ENCODE measurements at regions not wholly inside any gene's neighbourhood (a gene's known extent, or its start where the extent isn't known, plus 50 kb on each side); places are given as distances from the start of the nearest gene placed in this dataset.

- no peaks in the 10 kb centered on the region for H3K27me3 ChIP-seq (ENCODE audit: insufficient read depth, insufficient read length)
- no peak overlapping the region for H3K4me3 ChIP-seq (ENCODE audit: insufficient read length, low read depth)
- TF ChIP-seq YY1 (IDR thresholded peaks at IDR 0.05; ENCODE audit: insufficient read depth, insufficient read length) (no peak), SUZ12 (IDR thresholded peaks at IDR 0.05; ENCODE audit: extremely low read depth, insufficient read depth, insufficient read length) (no peak), ZNF274 (IDR thresholded peaks at IDR 0.05; ENCODE audit: low read depth, low read length) (no peak)
- H3K9me3 ChIP-seq (ENCODE audit: insufficient read depth, low read length) = no peaks in the 10 kb centered on the region
- no peaks in the 10 kb centered on the region for H3K36me3 ChIP-seq (ENCODE audit: insufficient read depth, insufficient read length, low read length)
- no peak overlapping the region for H3K9ac ChIP-seq (ENCODE audit: insufficient read length, low read depth)
- no peak for DNase-seq (ENCODE audit: low read depth, low spot score)
- H3K4me1 ChIP-seq (ENCODE audit: insufficient read depth, insufficient read length) = no peaks in the 10 kb centered on the region
Observed at GRCh38 chr5:89283728-89284493, 400.9 kb upstream of the MEF2C start.

DNA sequence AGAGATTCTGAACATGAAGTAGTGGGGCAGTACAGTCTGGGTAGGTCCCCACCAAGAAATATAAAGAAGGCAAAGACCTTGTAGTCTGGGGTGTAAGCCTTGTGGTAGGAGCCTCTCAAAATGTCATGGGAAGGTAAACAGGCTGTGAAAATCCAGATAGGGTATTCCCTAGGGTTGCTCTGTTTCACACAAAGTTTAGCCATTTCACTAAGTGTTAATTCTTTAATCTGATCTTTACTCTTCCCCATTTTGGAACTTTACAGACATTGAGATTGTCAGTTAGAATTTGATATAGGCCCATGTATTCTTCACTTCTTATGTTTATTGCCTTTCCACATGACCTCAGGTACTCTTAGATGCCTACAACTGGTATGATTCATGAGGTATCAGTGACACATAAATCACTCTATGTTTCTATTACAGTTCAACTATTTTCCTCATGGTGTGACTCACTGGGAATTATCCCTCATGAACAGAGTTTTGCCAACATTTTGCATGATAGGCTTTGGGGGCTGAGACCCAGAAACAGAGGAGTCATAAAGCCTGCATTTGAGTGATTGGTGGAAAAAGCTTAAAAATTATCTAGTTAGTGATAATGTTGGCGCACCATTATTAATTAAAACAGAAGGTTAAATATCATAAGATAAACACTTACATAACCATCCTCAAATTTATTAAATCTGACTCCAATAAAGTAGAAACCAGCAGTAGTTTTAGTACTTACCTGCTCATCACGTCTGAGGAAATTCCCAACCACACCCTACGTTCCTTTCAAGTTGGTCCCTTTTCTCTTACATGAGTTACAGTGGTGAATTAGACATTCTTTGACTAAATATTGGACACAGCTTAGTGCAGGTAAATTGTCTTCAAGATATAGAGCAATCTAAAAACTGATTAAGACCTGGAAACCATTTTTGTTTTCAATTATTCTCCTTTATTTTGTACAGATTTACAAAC, 399.8 kb upstream of the MEF2C start:
- DNase-seq (ENCODE audit: low read depth, low spot score) = no peak
- H3K9me3 ChIP-seq (ENCODE audit: insufficient read depth, low read length) = no peaks in the 10 kb centered on the region
- no peaks in the 10 kb centered on the region for H3K36me3 ChIP-seq (ENCODE audit: insufficient read depth, insufficient read length, low read length)
- no peak for TF ChIP-seq ZNF274 (IDR thresholded peaks at IDR 0.05; ENCODE audit: low read depth, low read length)
- no peak for TF ChIP-seq YY1 (IDR thresholded peaks at IDR 0.05; ENCODE audit: insufficient read depth, insufficient read length)
- TF ChIP-seq SUZ12 (IDR thresholded peaks at IDR 0.05; ENCODE audit: extremely low read depth, insufficient read depth, insufficient read length) = no peak
- no peak overlapping the region for H3K9ac ChIP-seq (ENCODE audit: insufficient read length, low read depth)
- H3K27me3 ChIP-seq (ENCODE audit: insufficient read depth, insufficient read length) = no peaks in the 10 kb centered on the region
- H3K4me3 ChIP-seq (ENCODE audit: insufficient read length, low read depth) = no peak overlapping the region
- H3K4me1 ChIP-seq (ENCODE audit: insufficient read depth, insufficient read length) = no peaks in the 10 kb centered on the region

GRCh38 chr5:89281766-89282553, 399.0 kb upstream of the MEF2C start:
- Histone ChIP-seq H3K27me3 (ENCODE audit: insufficient read depth, insufficient read length) (no peaks in the 10 kb centered on the region), H3K9ac (ENCODE audit: insufficient read length, low read depth) (no peak overlapping the region), H3K9me3 (ENCODE audit: insufficient read depth, low read length) (no peaks in the 10 kb centered on the region), H3K4me1 (ENCODE audit: insufficient read depth, insufficient read length) (no peaks in the 10 kb centered on the region), H3K36me3 (ENCODE audit: insufficient read depth, insufficient read length, low read length) (no peaks in the 10 kb centered on the region), H3K4me3 (ENCODE audit: insufficient read length, low read depth) (no peak overlapping the region)
- TF ChIP-seq ZNF274 (IDR thresholded peaks at IDR 0.05; ENCODE audit: low read depth, low read length) (no peak), YY1 (IDR thresholded peaks at IDR 0.05; ENCODE audit: insufficient read depth, insufficient read length) (no peak), SUZ12 (IDR thresholded peaks at IDR 0.05; ENCODE audit: extremely low read depth, insufficient read depth, insufficient read length) (no peak)
- DNase-seq (ENCODE audit: low read depth, low spot score) = no peak

GRCh38 chr5:89281211-89281610, 398.2 kb upstream of the MEF2C start:
- no peaks in the 10 kb centered on the region for H3K9me3 ChIP-seq (ENCODE audit: insufficient read depth, low read length)
- no peak for DNase-seq (ENCODE audit: low read depth, low spot score)
- H3K9ac ChIP-seq (ENCODE audit: insufficient read length, low read depth) = no peak overlapping the region
- H3K4me3 ChIP-seq (ENCODE audit: insufficient read length, low read depth) = no peak overlapping the region
- no peaks in the 10 kb centered on the region for H3K27me3 ChIP-seq (ENCODE audit: insufficient read depth, insufficient read length)
- H3K4me1 ChIP-seq (ENCODE audit: insufficient read depth, insufficient read length) = no peaks in the 10 kb centered on the region
- TF ChIP-seq SUZ12 (IDR thresholded peaks at IDR 0.05; ENCODE audit: extremely low read depth, insufficient read depth, insufficient read length) (no peak), ZNF274 (IDR thresholded peaks at IDR 0.05; ENCODE audit: low read depth, low read length) (no peak), YY1 (IDR thresholded peaks at IDR 0.05; ENCODE audit: insufficient read depth, insufficient read length) (no peak)
- no peaks in the 10 kb centered on the region for H3K36me3 ChIP-seq (ENCODE audit: insufficient read depth, insufficient read length, low read length)

DNA sequence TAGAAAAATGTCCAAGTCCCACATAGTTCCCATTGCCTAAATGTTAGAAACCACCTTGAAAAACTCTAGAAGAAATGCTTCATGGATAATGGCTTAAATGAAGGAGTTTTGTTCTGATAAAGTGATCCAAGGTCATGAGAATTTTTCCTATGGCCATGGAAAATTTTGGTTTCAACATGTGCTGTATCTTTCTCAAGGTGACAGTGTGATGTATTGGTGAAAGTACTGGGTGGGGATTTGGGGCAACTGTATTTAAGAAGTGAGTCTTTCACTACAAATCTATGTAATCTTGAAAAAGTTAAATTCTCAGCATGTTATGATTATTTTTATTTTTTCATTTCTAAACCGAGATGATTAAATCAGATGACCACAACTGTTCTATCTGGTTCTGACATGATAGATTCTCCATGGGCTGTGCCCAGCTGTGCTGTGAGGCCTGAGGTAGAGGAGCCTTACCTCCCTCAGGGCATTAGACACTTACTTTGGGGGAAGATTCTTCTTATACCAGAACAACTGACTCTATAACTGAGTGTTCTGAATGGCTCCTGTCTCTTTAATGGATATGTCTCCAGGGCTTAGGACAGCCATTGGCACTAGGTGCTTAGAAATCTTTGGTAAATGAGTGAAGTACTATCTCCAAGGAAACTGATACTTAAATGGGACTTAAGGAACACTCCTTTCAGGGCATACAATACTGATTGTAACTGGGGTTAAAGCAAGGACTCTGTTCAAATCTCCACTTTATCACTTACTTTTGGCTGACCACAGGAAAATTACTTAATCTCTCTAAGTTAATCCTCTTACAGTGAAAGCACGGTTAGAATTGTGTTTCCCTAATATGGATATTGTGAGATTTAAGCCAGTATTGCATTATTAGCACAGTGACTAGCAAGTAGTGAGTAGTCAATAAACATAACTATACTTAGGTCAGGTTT, 397.4 kb upstream of the MEF2C start:
- DNase-seq (ENCODE audit: low read depth, low spot score) = no peak
- no peaks in the 10 kb centered on the region for H3K36me3 ChIP-seq (ENCODE audit: insufficient read depth, insufficient read length, low read length)
- no peaks in the 10 kb centered on the region for H3K27me3 ChIP-seq (ENCODE audit: insufficient read depth, insufficient read length)
- TF ChIP-seq ZNF274 (IDR thresholded peaks at IDR 0.05; ENCODE audit: low read depth, low read length) (no peak), YY1 (IDR thresholded peaks at IDR 0.05; ENCODE audit: insufficient read depth, insufficient read length) (no peak), SUZ12 (IDR thresholded peaks at IDR 0.05; ENCODE audit: extremely low read depth, insufficient read depth, insufficient read length) (no peak)
- H3K9me3 ChIP-seq (ENCODE audit: insufficient read depth, low read length) = no peaks in the 10 kb centered on the region
- no peak overlapping the region for H3K9ac ChIP-seq (ENCODE audit: insufficient read length, low read depth)
- no peaks in the 10 kb centered on the region for H3K4me1 ChIP-seq (ENCODE audit: insufficient read depth, insufficient read length)
- H3K4me3 ChIP-seq (ENCODE audit: insufficient read length, low read depth) = no peak overlapping the region

DNA sequence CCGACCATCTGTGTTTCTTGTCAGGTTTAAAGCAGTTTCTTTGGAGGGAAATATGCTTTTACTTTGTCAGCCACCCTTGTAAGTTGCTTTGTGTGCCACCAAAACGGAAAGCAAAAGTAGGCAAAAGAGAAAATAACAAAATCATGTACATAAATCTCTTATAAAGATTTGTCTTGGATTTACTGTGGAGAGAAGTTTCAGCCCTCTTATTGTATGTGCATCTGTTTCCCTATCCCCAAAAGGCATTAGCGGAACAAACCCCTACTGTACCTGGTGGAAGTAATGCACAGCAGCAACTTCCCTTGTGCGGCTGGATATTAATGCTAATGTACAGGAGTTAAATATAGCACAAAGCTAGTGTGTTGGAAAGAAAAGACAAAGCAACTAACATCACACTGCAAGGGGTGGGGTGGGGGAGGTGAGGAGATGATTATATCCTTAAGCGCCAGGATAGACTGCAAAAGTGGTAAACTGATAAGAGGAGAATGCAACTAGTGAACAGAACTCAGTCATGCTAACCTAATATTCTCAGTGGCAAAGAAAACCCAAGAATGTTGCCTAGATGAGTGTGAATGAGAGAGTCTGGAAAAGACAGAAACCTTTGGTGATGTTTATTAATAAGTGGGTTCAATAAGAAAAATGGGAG, 396.5 kb upstream of the MEF2C start:
- DNase-seq (ENCODE audit: low read depth, low spot score) = no peak
- H3K36me3 ChIP-seq (ENCODE audit: insufficient read depth, insufficient read length, low read length) = no peaks in the 10 kb centered on the region
- no peak overlapping the region for H3K4me3 ChIP-seq (ENCODE audit: insufficient read length, low read depth)
- H3K9ac ChIP-seq (ENCODE audit: insufficient read length, low read depth) = no peak overlapping the region
- no peaks in the 10 kb centered on the region for H3K4me1 ChIP-seq (ENCODE audit: insufficient read depth, insufficient read length)
- no peaks in the 10 kb centered on the region for H3K27me3 ChIP-seq (ENCODE audit: insufficient read depth, insufficient read length)
- H3K9me3 ChIP-seq (ENCODE audit: insufficient read depth, low read length) = no peaks in the 10 kb centered on the region
- TF ChIP-seq ZNF274 (IDR thresholded peaks at IDR 0.05; ENCODE audit: low read depth, low read length) (no peak), SUZ12 (IDR thresholded peaks at IDR 0.05; ENCODE audit: extremely low read depth, insufficient read depth, insufficient read length) (no peak), YY1 (IDR thresholded peaks at IDR 0.05; ENCODE audit: insufficient read depth, insufficient read length) (no peak)

Data from NT2/D1 (cell line).